ENCODE measurements at regions not wholly inside any gene's neighbourhood (a gene's known extent, or its start where the extent isn't known, plus 50 kb on each side); places are given as distances from the start of the nearest gene placed in this dataset.

DNA sequence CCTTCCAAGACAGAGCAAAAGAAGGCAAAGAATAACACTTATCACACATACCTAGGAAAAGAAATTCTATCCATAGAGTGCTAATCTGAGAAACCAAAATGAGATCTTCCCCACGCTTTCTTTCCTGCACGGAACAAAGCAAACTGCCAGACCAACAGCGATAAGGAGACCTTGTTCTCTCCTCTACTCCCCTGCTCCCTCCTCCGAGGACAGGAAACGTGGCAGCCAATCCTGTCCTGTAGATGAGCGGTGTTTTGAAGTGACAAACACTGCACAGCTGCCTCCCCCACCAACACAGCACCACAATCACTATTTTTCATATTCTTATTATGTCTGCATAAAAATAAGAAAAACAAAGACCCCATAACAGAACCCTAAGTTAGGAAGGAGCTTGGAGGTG lies 113.9 kb upstream of the IRS2 start:
- Histone ChIP-seq H3K9me3 (replicated peaks; ENCODE audit: control insufficient read depth, low read depth, low read length) (no peaks in the 10 kb centered on the region), H3K27me3 (ENCODE audit: control insufficient read depth, insufficient read depth, low read length) (peaks cover 3% of the 10 kb centered on the region), H3K27ac (ENCODE audit: low read length) (no peak overlapping the region), H3K4me1 (ENCODE audit: control insufficient read depth, insufficient read depth, low read length) (no peaks in the 10 kb centered on the region), H3K4me3 (ENCODE audit: low read length) (no peak overlapping the region), H3K36me3 (ENCODE audit: control insufficient read depth, insufficient read depth, low read length) (no peaks in the 10 kb centered on the region)
- DNase-seq: no peak
- no CpG with 5 or more reads among the region's 6 CpGs for WGBS (ENCODE audit: insufficient coverage)

DNA sequence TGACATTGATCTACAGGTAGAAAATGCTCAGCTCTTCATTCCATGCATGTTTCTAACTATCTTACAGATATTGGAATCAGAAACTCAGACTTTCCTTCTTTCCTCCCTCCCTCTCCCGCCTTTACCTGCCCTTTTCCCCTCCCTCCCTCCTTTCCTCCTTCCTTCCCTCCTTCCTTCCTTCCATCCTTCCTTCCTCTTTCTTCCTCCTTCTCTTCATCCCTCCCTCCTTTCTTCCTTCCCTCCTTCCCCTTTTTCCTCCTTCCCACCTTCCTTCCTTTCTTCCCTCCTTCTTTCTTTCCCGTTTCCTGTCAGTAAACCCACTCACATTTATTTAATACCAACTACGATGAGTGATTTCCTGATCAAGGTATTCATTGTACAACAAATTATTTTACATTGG lies 113.4 kb upstream of the IRS2 start:
- Histone ChIP-seq H3K27ac (ENCODE audit: low read length) (no peak overlapping the region), H3K4me3 (ENCODE audit: low read length) (no peak overlapping the region), H3K4me1 (ENCODE audit: control insufficient read depth, insufficient read depth, low read length) (no peaks in the 10 kb centered on the region), H3K36me3 (ENCODE audit: control insufficient read depth, insufficient read depth, low read length) (no peaks in the 10 kb centered on the region), H3K27me3 (ENCODE audit: control insufficient read depth, insufficient read depth, low read length) (peaks cover 3% of the 10 kb centered on the region), H3K9me3 (replicated peaks; ENCODE audit: control insufficient read depth, low read depth, low read length) (no peaks in the 10 kb centered on the region)
- DNase-seq: no peak
- WGBS (ENCODE audit: insufficient coverage): 61% methylated on average over 1 of the region's 3 CpGs

DNA sequence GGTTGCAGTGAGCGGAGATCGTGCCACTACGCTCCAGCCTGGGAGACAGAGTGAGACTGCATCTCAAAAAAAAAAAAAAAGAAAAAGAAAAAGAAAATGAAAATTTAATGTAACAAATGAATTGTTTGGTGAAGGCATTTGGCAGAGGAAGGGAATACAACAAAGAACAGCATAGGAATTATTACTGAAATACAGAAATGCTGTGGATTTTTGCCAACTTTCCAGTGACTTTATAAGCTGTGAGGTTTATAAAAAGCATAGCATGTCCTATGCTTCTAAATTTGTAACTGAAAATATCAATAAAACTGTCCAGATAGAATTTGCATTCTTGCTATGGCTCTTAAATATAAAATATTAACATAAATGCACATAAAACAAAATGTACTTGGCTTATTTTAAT lies 112.9 kb upstream of the IRS2 start:
- H3K36me3 ChIP-seq (ENCODE audit: control insufficient read depth, insufficient read depth, low read length): no peaks in the 10 kb centered on the region
- H3K27me3 ChIP-seq (ENCODE audit: control insufficient read depth, insufficient read depth, low read length): peaks cover 3% of the 10 kb centered on the region
- H3K4me3 ChIP-seq (ENCODE audit: low read length): no peak overlapping the region
- H3K9me3 ChIP-seq (replicated peaks; ENCODE audit: control insufficient read depth, low read depth, low read length): no peaks in the 10 kb centered on the region
- 81% methylated on average over 2 of the region's 3 CpGs for WGBS (ENCODE audit: insufficient coverage)
- DNase-seq: peak; percentile 82
- no peaks in the 10 kb centered on the region for H3K4me1 ChIP-seq (ENCODE audit: control insufficient read depth, insufficient read depth, low read length)
- no peak overlapping the region for H3K27ac ChIP-seq (ENCODE audit: low read length)

DNA sequence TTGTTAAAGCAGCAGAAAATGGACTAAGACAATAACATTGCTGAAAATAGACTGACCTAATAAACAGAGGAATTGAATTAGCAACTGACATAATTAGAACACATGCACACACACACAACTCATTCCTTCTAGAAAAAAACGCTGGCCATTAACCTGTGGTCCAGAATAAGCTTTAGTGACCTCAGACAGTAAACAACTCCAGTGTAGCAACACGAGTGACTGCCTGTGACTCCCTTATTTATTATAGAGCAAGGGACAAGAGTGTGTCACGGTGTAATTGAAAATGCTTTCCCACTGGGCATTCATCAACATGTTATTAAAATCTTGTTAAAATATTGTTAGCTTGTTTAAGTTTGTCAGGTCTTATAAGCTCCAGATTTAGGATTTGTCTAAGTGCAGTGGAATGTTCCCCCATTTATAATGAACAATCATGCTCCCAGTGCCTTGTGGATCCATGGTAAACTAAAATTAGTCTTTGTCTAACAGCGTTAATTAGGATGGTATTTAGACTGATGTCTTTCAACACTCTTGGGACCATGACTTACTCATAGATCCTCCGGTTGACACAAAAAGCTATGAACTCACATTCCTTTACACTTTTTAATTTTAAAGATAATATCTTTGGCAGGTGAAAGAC lies 111.7 kb upstream of the IRS2 start:
- Histone ChIP-seq H3K27me3 (ENCODE audit: control insufficient read depth, insufficient read depth, low read length) (peaks cover 3% of the 10 kb centered on the region), H3K9me3 (replicated peaks; ENCODE audit: control insufficient read depth, low read depth, low read length) (no peaks in the 10 kb centered on the region), H3K4me1 (ENCODE audit: control insufficient read depth, insufficient read depth, low read length) (no peaks in the 10 kb centered on the region), H3K4me3 (ENCODE audit: low read length) (no peak overlapping the region), H3K27ac (ENCODE audit: low read length) (no peak overlapping the region), H3K36me3 (ENCODE audit: control insufficient read depth, insufficient read depth, low read length) (no peaks in the 10 kb centered on the region)
- DNase-seq: no peak
- no CpG with 5 or more reads among the region's 5 CpGs for WGBS (ENCODE audit: insufficient coverage)

DNA sequence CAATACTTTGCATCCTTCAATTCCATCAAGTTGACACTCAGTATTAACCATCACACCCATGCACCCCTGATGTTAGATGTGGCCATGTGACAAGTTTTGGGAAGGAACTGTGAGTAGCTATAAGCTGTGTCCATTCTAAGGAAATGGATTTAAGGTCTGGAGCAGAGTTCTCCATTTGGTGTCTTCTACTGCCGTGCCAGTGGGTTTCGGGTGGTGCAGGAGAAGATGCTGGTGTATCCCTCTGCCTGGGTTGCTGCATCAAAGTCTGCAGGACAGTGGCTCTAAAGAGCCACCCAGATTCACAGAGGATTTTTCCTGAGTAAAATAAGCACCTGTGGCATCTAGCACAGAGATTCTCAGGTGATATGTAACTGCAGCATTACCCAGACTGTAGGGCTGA lies 105.7 kb upstream of the IRS2 start:
- Histone ChIP-seq H3K4me3 (ENCODE audit: low read length) (no peak overlapping the region), H3K27me3 (ENCODE audit: control insufficient read depth, insufficient read depth, low read length) (no peaks in the 10 kb centered on the region), H3K9me3 (replicated peaks; ENCODE audit: control insufficient read depth, low read depth, low read length) (no peaks in the 10 kb centered on the region), H3K36me3 (ENCODE audit: control insufficient read depth, insufficient read depth, low read length) (no peaks in the 10 kb centered on the region), H3K27ac (ENCODE audit: low read length) (no peak overlapping the region), H3K4me1 (ENCODE audit: control insufficient read depth, insufficient read depth, low read length) (no peaks in the 10 kb centered on the region)
- 97% methylated on average over 2 of the region's 2 CpGs for WGBS (ENCODE audit: insufficient coverage)
- DNase-seq: no peak

DNA sequence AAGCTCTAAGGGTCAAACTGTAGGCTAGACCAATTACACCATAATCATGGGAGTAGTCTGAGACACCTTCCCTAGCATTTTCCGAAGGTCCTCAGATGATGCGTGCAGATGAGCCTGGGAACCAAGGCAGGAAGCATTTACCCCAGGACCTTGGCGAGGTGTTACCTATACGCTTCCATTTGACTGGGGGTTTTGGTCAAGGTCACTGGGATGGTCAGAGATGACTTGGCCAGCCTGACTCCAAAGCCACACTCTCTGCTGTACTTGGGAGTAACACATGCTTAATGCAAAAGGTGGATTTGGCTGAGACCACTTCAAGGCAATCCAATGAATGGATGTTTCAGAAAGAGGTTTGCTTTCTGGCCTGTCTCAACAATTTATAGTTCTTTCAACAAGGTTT lies 98.9 kb upstream of the IRS2 start:
- Histone ChIP-seq H3K36me3 (ENCODE audit: control insufficient read depth, insufficient read depth, low read length) (no peaks in the 10 kb centered on the region), H3K9me3 (replicated peaks; ENCODE audit: control insufficient read depth, low read depth, low read length) (no peaks in the 10 kb centered on the region), H3K27me3 (ENCODE audit: control insufficient read depth, insufficient read depth, low read length) (peaks cover 5% of the 10 kb centered on the region), H3K27ac (ENCODE audit: low read length) (no peak overlapping the region), H3K4me3 (ENCODE audit: low read length) (no peak overlapping the region), H3K4me1 (ENCODE audit: control insufficient read depth, insufficient read depth, low read length) (no peaks in the 10 kb centered on the region)
- 94% methylated on average over 2 of the region's 4 CpGs for WGBS (ENCODE audit: insufficient coverage)
- DNase-seq: no peak

DNA sequence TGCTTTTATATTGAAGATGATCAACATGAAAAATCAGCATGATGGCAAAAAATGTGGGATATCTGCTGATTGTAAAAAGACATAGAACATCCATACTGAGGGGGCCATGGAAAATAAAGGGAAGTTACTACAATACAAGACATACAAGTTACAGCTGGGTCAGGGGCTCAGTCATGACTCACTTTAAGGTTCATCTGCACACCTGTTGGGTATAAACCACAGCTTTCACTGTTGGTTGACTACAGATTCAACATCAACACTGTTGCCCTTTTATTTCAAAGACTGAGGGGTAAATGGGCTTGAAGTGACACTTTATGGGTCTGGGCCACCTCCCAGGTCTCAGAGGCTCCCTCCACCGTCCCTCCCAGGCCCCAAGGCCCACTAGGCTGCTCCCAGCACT lies 98.1 kb upstream of the IRS2 start:
- peaks cover 5% of the 10 kb centered on the region for H3K27me3 ChIP-seq (ENCODE audit: control insufficient read depth, insufficient read depth, low read length)
- no peaks in the 10 kb centered on the region for H3K4me1 ChIP-seq (ENCODE audit: control insufficient read depth, insufficient read depth, low read length)
- H3K4me3 ChIP-seq (ENCODE audit: low read length): no peak overlapping the region
- no peaks in the 10 kb centered on the region for H3K36me3 ChIP-seq (ENCODE audit: control insufficient read depth, insufficient read depth, low read length)
- WGBS (ENCODE audit: insufficient coverage): 20% methylated on average over 1 of the region's 1 CpG
- no peak overlapping the region for H3K27ac ChIP-seq (ENCODE audit: low read length)
- no peaks in the 10 kb centered on the region for H3K9me3 ChIP-seq (replicated peaks; ENCODE audit: control insufficient read depth, low read depth, low read length)
- no peak for DNase-seq

DNA sequence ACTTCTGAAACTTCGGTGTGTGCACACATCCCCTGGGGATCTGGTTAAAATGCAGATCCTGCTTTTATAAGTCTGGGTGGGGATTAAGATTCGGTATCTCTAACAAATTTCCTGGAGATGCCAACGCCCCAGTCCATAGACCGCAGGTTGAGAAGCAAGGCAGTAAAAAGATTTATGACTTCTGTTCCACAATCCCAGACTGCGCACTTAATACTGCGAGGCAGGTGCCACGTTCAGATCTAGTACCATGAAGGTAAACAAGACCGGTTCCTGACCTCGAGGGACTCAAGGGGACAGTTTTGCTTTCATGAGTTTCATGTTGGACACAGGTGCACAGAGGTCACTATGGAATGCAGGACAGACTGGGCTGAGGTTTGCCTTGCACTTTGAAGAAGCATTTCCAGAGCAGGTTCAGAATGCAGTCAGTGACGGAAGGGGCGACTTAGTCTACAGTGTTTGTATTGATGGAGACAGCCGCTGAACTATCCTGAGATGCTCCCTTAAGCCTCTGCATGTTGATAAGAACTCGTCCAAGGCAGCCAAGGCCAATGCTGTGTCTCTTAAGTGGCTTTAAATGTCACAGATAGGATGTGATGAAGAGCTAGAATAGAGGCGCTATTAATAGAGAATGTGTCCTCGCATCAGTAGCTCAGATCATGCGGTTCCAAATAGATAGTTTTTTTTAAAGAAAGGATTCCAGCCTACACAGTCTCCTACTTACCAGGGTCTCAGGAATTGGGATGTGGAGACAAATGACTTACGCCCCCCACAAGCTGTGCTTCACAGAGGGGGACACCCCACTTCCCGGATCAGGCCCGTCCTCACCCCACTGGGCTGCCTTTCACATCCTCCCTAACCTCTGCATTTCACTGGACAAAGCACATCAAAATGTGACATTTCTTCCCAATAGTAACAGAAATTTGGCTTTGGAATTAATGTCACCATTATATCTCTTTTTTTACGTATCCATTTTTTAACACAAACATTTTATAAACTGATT lies 97.1 kb upstream of the IRS2 start:
- no peaks in the 10 kb centered on the region for H3K9me3 ChIP-seq (replicated peaks; ENCODE audit: control insufficient read depth, low read depth, low read length)
- 75% methylated on average over 15 of the region's 20 CpGs for WGBS (ENCODE audit: insufficient coverage)
- no peaks in the 10 kb centered on the region for H3K36me3 ChIP-seq (ENCODE audit: control insufficient read depth, insufficient read depth, low read length)
- peaks cover 5% of the 10 kb centered on the region for H3K27me3 ChIP-seq (ENCODE audit: control insufficient read depth, insufficient read depth, low read length)
- no peak overlapping the region for H3K27ac ChIP-seq (ENCODE audit: low read length)
- no peak for DNase-seq
- H3K4me1 ChIP-seq (ENCODE audit: control insufficient read depth, insufficient read depth, low read length): no peaks in the 10 kb centered on the region
- no peak overlapping the region for H3K4me3 ChIP-seq (ENCODE audit: low read length)

DNA sequence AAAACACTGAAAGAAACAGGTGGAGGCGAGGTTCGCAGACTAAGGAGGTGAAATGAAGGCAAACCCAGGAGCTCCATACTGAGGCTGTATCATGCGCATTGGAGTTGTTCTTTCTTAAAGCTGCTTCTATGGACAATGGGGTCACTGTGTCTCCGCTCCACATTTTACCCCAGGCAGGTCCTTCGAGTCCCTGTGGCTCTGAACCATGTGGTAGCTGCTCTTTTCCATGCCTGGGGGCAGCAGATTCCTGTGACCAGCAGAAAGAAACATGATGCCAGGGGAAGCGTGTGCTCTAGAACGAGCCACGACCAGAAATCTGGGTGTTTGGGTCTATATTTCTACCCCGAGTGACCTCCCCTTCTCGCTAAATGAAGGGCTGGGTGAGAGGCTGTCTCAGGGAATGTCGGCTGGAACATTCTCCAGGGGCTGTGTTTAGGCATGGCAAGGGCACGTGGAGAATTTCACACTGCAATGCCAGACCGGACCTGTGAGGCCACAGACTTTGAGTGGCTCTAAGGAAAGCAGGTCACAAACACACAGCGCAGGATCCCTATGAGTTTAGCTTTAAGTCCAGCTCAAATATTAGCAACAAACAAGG lies 95.7 kb upstream of the IRS2 start:
- no peak overlapping the region for H3K4me3 ChIP-seq (ENCODE audit: low read length)

DNA sequence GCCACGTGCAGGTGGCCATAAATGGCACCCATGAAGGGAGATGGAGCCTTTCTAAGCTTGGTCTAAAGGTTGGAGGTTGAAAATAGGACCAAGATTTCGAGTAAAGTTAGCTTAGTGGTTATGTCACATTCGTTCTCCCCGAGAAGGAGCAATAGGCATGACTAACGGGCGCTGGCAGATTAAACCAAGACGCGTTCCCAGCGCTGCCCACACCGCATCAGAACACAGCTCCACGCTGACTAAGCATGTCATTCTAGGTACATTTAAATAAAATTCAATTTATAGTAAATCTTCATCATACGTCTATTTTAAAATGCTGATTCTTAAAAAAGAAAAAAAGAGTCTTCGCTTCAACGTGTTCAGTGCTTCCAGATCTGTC lies 95.0 kb upstream of the IRS2 start:
- no peak overlapping the region for H3K27ac ChIP-seq (ENCODE audit: low read length)
- no peaks in the 10 kb centered on the region for H3K36me3 ChIP-seq (ENCODE audit: control insufficient read depth, insufficient read depth, low read length)
- no peak for DNase-seq
- 77% methylated on average over 5 of the region's 14 CpGs for WGBS (ENCODE audit: insufficient coverage)
- no peak overlapping the region for H3K4me3 ChIP-seq (ENCODE audit: low read length)
- no peaks in the 10 kb centered on the region for H3K9me3 ChIP-seq (replicated peaks; ENCODE audit: control insufficient read depth, low read depth, low read length)
- peaks cover 5% of the 10 kb centered on the region for H3K27me3 ChIP-seq (ENCODE audit: control insufficient read depth, insufficient read depth, low read length)
- H3K4me1 ChIP-seq (ENCODE audit: control insufficient read depth, insufficient read depth, low read length): no peaks in the 10 kb centered on the region

More for the DNA sequence above, 95.7 kb upstream of the IRS2 start:
- Histone ChIP-seq H3K4me1 (ENCODE audit: control insufficient read depth, insufficient read depth, low read length) (no peaks in the 10 kb centered on the region), H3K9me3 (replicated peaks; ENCODE audit: control insufficient read depth, low read depth, low read length) (no peaks in the 10 kb centered on the region), H3K27ac (ENCODE audit: low read length) (no peak overlapping the region), H3K36me3 (ENCODE audit: control insufficient read depth, insufficient read depth, low read length) (no peaks in the 10 kb centered on the region), H3K27me3 (ENCODE audit: control insufficient read depth, insufficient read depth, low read length) (peaks cover 5% of the 10 kb centered on the region)
- 67% methylated on average over 11 of the region's 14 CpGs for WGBS (ENCODE audit: insufficient coverage)
- DNase-seq: no peak

All from muscle of leg (tissue), 3 donors.